AG04450 (cell line): ENCODE measurements at regions not wholly inside any gene's neighbourhood (a gene's known extent, or its start where the extent isn't known, plus 50 kb on each side); places are given as distances from the start of the nearest gene placed in this dataset.

Source experiments
- CTCF ChIA-PET: fragments of 300-600, 350-600 bp; formaldehyde crosslinking; extraction: SDS; loops from one replicate; lab custom pipeline; 2022; ENCODE audit warnings: antibody characterized with exemption, inconsistent platforms; lab: Charles Lee
- POLR2A ChIA-PET: fragments of 350-600 bp; formaldehyde crosslinking; extraction: SDS; loops from one replicate; lab custom pipeline; 2021; ENCODE audit warnings: antibody characterized with exemption, inconsistent platforms; lab: Yijun Ruan, JAX
- DNase-seq: peaks from one replicate; pipeline ENCODE4 v3.0.0-alpha.2; 2011; ENCODE audit warnings: low read depth, low spot score
- H3K27ac ChIP-seq: one replicate; pipeline ENCODE4 v1.5.1; 2012; ENCODE audit warnings: low read depth, low read length, control low read depth
- H3K27me3 ChIP-seq: one replicate; pipeline ENCODE4 v1.6.0; 2012; ENCODE audit warnings: low read length; ENCODE audit not compliant: control insufficient read depth, insufficient read depth
- H3K4me3 ChIP-seq: 2 replicates; pipeline ENCODE4 v1.5.1; 2011; ENCODE audit warnings: mild to moderate bottlenecking, low read depth, low read length, control low read depth
- H3K9me3 ChIP-seq: 2 replicates; pipeline ENCODE4 v1.5.1; 2012; ENCODE audit warnings: low read length; ENCODE audit not compliant: control insufficient read depth, insufficient read depth
- TF ChIP-seq, protein P1 (sequence below): IDR thresholded peaks from 2 replicates; pipeline ENCODE4 v1.5.1; 2011; ENCODE audit warnings: low read depth, low read length, control low read depth, inconsistent platforms

- Histone ChIP-seq H3K4me3 (no peak overlapping the region), H3K27me3 (no peaks in the 10 kb centered on the region), H3K9me3 (no peaks in the 10 kb centered on the region), H3K27ac (no peak overlapping the region)
- DNase-seq, result no peak
- CTCF ChIA-PET, result interaction anchor here (0.8 to 5.2 kb wide), 5 partner anchors 10 to 152 kb away, joined by 3 to 105 read pairs (median 3); no protein-coding TSS in a partner anchor
- POLR2A ChIA-PET, result no interaction called here
- TF ChIP-seq, protein P1, sequence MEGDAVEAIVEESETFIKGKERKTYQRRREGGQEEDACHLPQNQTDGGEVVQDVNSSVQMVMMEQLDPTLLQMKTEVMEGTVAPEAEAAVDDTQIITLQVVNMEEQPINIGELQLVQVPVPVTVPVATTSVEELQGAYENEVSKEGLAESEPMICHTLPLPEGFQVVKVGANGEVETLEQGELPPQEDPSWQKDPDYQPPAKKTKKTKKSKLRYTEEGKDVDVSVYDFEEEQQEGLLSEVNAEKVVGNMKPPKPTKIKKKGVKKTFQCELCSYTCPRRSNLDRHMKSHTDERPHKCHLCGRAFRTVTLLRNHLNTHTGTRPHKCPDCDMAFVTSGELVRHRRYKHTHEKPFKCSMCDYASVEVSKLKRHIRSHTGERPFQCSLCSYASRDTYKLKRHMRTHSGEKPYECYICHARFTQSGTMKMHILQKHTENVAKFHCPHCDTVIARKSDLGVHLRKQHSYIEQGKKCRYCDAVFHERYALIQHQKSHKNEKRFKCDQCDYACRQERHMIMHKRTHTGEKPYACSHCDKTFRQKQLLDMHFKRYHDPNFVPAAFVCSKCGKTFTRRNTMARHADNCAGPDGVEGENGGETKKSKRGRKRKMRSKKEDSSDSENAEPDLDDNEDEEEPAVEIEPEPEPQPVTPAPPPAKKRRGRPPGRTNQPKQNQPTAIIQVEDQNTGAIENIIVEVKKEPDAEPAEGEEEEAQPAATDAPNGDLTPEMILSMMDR, result no peak
These were observed 197.9 kb upstream of the ANO3 start for GRCh38 chr11:26134053-26134452.

DNA sequence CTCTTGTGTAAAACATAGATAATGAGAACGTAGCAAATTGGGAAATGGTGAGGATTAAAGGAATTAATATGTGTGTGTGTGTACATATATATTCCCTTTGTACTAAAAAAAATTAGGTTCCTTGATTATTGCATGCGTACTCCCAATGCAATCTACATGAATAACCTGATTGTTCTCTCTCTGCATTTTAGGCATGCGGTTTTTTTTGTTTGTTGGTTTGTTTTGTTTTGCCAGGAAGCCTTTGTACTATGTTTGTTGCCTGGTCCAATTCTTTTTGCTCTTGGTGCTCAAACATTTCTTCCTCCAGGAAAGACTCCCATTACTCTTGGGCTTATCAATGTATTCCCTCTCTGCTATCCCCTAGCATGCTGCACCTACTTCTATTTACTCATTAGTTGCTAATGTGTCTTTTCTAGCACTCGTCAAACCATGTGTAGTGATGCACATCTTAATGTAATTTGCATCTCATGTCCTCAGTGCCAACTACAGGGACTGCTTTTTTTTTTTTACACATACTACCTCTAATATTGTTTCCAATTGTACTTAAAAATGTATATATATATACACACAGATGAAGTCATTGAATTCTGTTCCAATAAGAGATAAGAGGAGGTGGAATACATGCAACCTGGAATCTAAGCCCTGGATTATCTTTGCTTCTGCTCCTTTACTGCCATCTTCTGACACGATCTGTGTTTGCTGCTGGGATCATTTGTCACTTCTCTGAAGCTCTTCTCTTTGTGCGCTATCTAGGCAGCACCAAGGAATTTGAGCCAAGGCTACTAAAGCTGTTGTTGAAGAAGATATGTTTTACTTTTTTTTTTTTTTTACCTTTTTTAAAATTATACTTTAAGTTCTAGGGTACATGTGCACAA is 197.2 kb upstream of the ANO3 start:
- TF ChIP-seq, protein P1, result peak; percentile 45
- H3K9me3 ChIP-seq, result no peaks in the 10 kb centered on the region
- DNase-seq, result no peak
- POLR2A ChIA-PET, result no interaction called here
- no peaks in the 10 kb centered on the region for H3K27me3 ChIP-seq
- CTCF ChIA-PET, result interaction anchor here (0.6 to 5.2 kb wide), 8 partner anchors 9 to 152 kb away, joined by 3 to 105 read pairs (median 3); no protein-coding TSS in a partner anchor
- no peak overlapping the region for H3K4me3 ChIP-seq
- no peak overlapping the region for H3K27ac ChIP-seq

DNA sequence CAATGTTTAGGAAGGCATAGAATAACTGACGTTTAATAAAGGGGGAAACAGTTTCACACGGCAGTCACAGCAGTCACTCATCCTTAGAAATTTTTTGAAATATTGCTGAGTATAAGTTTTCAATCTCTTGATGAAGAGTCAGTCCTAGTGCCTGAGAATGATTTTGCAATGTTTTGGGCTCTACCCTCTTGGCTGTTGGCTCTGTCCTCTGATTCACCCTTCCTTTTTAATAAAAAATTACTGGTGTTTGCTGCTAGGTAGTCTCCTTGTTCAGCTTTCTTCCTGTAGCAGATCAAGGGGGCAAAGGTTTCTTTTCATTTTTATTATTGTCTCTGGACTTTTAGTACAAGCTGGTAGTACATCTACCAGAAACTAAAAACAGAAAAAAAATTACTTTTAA is 194.3 kb upstream of the ANO3 start:
- H3K27me3 ChIP-seq, result no peaks in the 10 kb centered on the region
- DNase-seq, result no peak
- TF ChIP-seq, protein P1, result no peak
- H3K9me3 ChIP-seq, result no peaks in the 10 kb centered on the region
- H3K27ac ChIP-seq, result no peak overlapping the region
- POLR2A ChIA-PET, result no interaction called here
- CTCF ChIA-PET, result interaction anchor here (1.0 to 2.5 kb wide), 2 partner anchors 90 to 156 kb away, joined by 3 to 15 read pairs; no protein-coding TSS in a partner anchor
- no peak overlapping the region for H3K4me3 ChIP-seq

DNA sequence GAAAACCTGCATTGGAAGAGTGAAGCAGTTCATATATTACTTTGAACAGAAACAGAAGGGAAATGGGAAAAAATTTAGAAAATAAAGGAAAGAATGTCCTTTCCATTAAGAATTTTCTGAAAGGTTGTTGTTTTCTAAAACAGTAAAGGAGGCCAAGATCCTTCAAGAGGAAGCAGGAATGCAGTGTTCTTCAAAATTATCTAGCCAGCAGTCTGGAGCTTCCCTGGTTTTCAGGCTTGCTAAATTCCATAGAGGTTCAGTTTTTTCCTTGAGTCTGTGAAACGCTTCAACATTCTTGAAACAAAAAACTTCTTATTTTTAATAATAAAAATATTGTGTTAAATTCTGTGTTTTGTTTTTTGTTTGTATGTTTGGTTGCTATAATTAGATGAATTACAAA is 189.0 kb upstream of the ANO3 start:
- no peak overlapping the region for H3K27ac ChIP-seq
- H3K4me3 ChIP-seq, result no peak overlapping the region
- no peaks in the 10 kb centered on the region for H3K9me3 ChIP-seq
- no peaks in the 10 kb centered on the region for H3K27me3 ChIP-seq
- no peak for DNase-seq
- TF ChIP-seq, protein P1, result no peak
- ChIA-PET POLR2A (no interaction called here), CTCF (interaction anchor here (0.6 kb wide), 1 partner anchor 99 kb away, joined by 3 read pairs; no protein-coding TSS in a partner anchor)
